GM10266 (cell line): ENCODE measurements at regions not wholly inside any gene's neighbourhood (a gene's known extent, or its start where the extent isn't known, plus 50 kb on each side); places are given as distances from the start of the nearest gene placed in this dataset.

ENCODE experiments used
- DNase-seq: peaks from one replicate; pipeline ENCODE4 v3.0.0; 2012; ENCODE audit errors: extremely low spot score
- CTCF ChIP-seq: IDR thresholded peaks from 2 replicates; pipeline ENCODE4 v1.5.1; 2012; ENCODE audit warnings: mild to moderate bottlenecking, low read depth; ENCODE audit not compliant: control insufficient read depth, insufficient read depth; ENCODE audit errors: missing control alignments

- TF ChIP-seq CTCF = no peak
- no peak for DNase-seq
Observed at GRCh38 chr2:236678307-236678975, 108.8 kb downstream of the ACKR3 start.

- DNase-seq = no peak
- TF ChIP-seq CTCF = no peak
Observed at GRCh38 chr2:236679884-236680860, 110.5 kb downstream of the ACKR3 start.

- no peak for TF ChIP-seq CTCF
- DNase-seq = no peak
Observed at GRCh38 chr2:236682651-236683422, 113.2 kb downstream of the ACKR3 start.

- TF ChIP-seq CTCF = no peak
- no peak for DNase-seq
Observed at GRCh38 chr2:236684504-236685256, 115.1 kb downstream of the ACKR3 start.

GRCh38 chr2:236685361-236685760, 115.7 kb downstream of the ACKR3 start:
- no peak for TF ChIP-seq CTCF
- DNase-seq = no peak

GRCh38 chr2:236685979-236686520, 116.4 kb downstream of the ACKR3 start:
- DNase-seq = no peak
- TF ChIP-seq CTCF = no peak
